Suprapubic skin (tissue), 4 donors: ENCODE measurements at regions not wholly inside any gene's neighbourhood (a gene's known extent, or its start where the extent isn't known, plus 50 kb on each side); places are given as distances from the start of the nearest gene placed in this dataset.
"Not testable (repeated sequence)": the region's sequence is repeated elsewhere in the genome, so short reads cannot be mapped to it uniquely, and the experiment has no call there.

Experiments
- DNase-seq, 2 donors: peaks; one replicate each; pipeline ENCODE4 v3.0.0-alpha.2; 2019; ENCODE audit warnings: low spot score in 2 of 2
- H3K27ac ChIP-seq: fragments of 200-600 bp; sonication (generic); one replicate; pipeline ENCODE4 v1.5.1; 2019
- H3K27me3 ChIP-seq: fragments of 200-600 bp; sonication (generic); one replicate; pipeline ENCODE4 v1.5.1; 2019
- H3K36me3 ChIP-seq: fragments of 200-600 bp; sonication (generic); one replicate; pipeline ENCODE4 v1.5.1; 2019
- H3K4me1 ChIP-seq: fragments of 200-600 bp; sonication (generic); one replicate; pipeline ENCODE4 v1.5.1; 2019
- H3K4me3 ChIP-seq: fragments of 200-600 bp; sonication (generic); one replicate; pipeline ENCODE4 v1.5.1; 2019; ENCODE audit warnings: mild to moderate bottlenecking
- H3K9me3 ChIP-seq: fragments of 200-600 bp; sonication (generic); one replicate; pipeline ENCODE4 v1.5.1; 2019
- EP300 ChIP-seq: sonication (generic); formaldehyde crosslinking; IDR thresholded peaks from one replicate; pipeline ENCODE4 v1.6.1; 2017; ENCODE audit warnings: antibody characterized with exemption
- POLR2A ChIP-seq, 2 donors: fragments of 450-650 bp; IDR thresholded peaks; one replicate each; pipeline ENCODE4 v1.6.1; 2017; ENCODE audit warnings: antibody characterized with exemption in 2 of 2, mild to moderate bottlenecking in 2 of 2, moderate library complexity in 2 of 2
- POLR2AphosphoS5 ChIP-seq, 3 donors: sonication (generic); formaldehyde crosslinking; IDR thresholded peaks; one replicate each; pipeline ENCODE4 v1.6.1; 2017; ENCODE audit warnings: antibody characterized with exemption in 3 of 3
- WGBS: methylation state at CpG from one replicate; pipeline ENCODE4 v1.1.5; 2018; 5-methylcytosine and 5-hydroxymethylcytosine counted together
- TF ChIP-seq, protein P1 (sequence below), 2 donors: fragments of 200-600 bp in 1 of 2; fragments of 450-650 bp in 1 of 2; sonication (generic) in 1 of 2; IDR thresholded peaks; one replicate each; pipeline ENCODE4 v1.5.1; 2016 to 2019; ENCODE audit warnings: antibody characterized with exemption in 2 of 2, mild to moderate bottlenecking in 1 of 2, moderate library complexity in 1 of 2

DNA sequence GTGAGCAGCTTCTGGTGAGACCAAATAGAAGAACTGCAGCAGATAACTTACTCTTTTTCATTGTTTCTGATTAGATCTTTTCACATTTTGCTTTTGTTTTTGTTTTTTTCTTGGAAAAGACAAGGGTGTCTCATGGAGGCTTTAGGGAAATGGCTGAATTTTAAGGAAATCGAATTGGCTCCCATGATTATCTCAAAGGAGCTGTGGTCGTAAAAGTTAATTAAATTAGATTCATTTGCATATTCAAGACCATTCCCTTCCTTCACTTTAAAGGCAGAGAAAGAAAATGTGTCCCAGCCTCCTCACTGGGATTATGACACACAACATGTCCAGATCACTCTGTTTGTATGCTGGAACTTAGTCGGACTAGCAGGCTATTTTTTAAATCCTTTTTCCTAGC lies 106.4 kb upstream of the MDM1 start:
- Histone ChIP-seq H3K4me1 (no peaks in the 10 kb centered on the region), H3K27ac (no peak overlapping the region), H3K4me3 (no peak overlapping the region), H3K9me3 (no peaks in the 10 kb centered on the region), H3K27me3 (no peaks in the 10 kb centered on the region), H3K36me3 (no peaks in the 10 kb centered on the region)
- no peak for DNase-seq
- 78% methylated on average over 3 of the region's 3 CpGs for WGBS
- no peak for TF ChIP-seq EP300
- no peak for TF ChIP-seq POLR2AphosphoS5 (IDR thresholded peaks at IDR 0.05)
- TF ChIP-seq, protein P1, sequence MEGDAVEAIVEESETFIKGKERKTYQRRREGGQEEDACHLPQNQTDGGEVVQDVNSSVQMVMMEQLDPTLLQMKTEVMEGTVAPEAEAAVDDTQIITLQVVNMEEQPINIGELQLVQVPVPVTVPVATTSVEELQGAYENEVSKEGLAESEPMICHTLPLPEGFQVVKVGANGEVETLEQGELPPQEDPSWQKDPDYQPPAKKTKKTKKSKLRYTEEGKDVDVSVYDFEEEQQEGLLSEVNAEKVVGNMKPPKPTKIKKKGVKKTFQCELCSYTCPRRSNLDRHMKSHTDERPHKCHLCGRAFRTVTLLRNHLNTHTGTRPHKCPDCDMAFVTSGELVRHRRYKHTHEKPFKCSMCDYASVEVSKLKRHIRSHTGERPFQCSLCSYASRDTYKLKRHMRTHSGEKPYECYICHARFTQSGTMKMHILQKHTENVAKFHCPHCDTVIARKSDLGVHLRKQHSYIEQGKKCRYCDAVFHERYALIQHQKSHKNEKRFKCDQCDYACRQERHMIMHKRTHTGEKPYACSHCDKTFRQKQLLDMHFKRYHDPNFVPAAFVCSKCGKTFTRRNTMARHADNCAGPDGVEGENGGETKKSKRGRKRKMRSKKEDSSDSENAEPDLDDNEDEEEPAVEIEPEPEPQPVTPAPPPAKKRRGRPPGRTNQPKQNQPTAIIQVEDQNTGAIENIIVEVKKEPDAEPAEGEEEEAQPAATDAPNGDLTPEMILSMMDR (IDR thresholded peaks at IDR 0.05) = no peak
- TF ChIP-seq POLR2A (IDR thresholded peaks at IDR 0.05) = no peak

- Histone ChIP-seq H3K4me3 (no peak overlapping the region), H3K27me3 (no peaks in the 10 kb centered on the region), H3K9me3 (no peaks in the 10 kb centered on the region), H3K4me1 (no peaks in the 10 kb centered on the region), H3K27ac (no peak overlapping the region), H3K36me3 (no peaks in the 10 kb centered on the region)
- WGBS = 88% methylated on average over 4 of the region's 4 CpGs
- TF ChIP-seq POLR2A (IDR thresholded peaks at IDR 0.05) (no peak), POLR2AphosphoS5 (IDR thresholded peaks at IDR 0.05) (no peak), EP300 (no peak)
- TF ChIP-seq, protein P1 (IDR thresholded peaks at IDR 0.05) = no peak
- no peak for DNase-seq
Observed at GRCh38 chr12:68439368-68440045, 107.3 kb upstream of the MDM1 start.

DNA sequence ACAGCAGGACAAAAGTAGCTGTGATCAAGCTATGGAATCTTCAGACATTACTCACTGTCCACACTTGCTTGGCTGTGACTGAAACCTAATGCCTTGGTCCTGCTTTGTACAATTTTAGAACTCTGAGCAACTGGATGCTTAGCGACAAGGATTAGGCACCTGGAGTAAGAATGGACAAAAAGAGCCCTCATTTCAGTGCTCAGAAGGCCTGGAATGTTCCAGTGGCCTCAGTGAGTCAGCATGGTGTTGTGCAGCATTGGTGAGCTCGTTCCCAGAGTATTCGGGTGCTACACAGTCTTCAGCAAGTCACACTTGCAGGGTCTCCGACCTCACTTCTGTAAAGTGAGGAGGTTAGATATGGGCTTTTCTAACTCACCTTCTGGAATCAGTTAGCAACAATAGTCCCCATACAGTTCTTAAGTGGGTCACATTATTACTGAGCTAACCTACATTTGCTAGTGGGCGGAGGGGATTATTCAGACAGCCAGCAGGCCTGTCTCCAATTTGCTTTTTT lies 108.0 kb upstream of the MDM1 start:
- TF ChIP-seq EP300 (no peak), POLR2AphosphoS5 (IDR thresholded peaks at IDR 0.05) (no peak), POLR2A (IDR thresholded peaks at IDR 0.05) (no peak)
- TF ChIP-seq, protein P1 (IDR thresholded peaks at IDR 0.05) = no peak
- Histone ChIP-seq H3K9me3 (no peaks in the 10 kb centered on the region), H3K36me3 (no peaks in the 10 kb centered on the region), H3K4me1 (no peaks in the 10 kb centered on the region), H3K4me3 (no peak overlapping the region), H3K27me3 (no peaks in the 10 kb centered on the region), H3K27ac (no peak overlapping the region)
- WGBS = 72% methylated on average over 5 of the region's 5 CpGs
- DNase-seq = no peak

DNA sequence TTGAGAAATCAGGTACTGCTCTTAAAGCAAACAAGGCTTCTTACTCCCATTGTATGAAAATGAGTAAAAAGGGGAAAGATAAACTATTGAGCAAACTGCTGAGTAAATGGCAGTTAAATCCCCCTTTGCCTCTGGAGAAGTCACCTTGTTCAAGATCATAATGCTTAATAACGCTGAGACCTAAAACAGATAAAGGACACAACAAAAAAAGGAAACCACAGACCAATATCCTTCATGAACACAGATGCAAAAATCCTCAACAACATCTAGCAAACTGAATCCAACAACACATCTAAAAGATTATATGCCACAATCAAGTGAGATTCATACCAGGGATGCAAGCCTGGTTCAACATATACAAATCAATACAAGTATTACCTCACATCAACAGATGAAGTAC lies 109.0 kb upstream of the MDM1 start:
- Histone ChIP-seq H3K27ac (no peak overlapping the region), H3K27me3 (no peaks in the 10 kb centered on the region), H3K9me3 (no peaks in the 10 kb centered on the region), H3K36me3 (no peaks in the 10 kb centered on the region), H3K4me1 (no peaks in the 10 kb centered on the region), H3K4me3 (no peak overlapping the region)
- DNase-seq = no peak
- TF ChIP-seq, protein P1 (IDR thresholded peaks at IDR 0.05) = no peak
- no peak for TF ChIP-seq EP300
- 76% methylated on average over 1 of the region's 1 CpG for WGBS

GRCh38 chr12:68442353-68442972 lies 110.3 kb upstream of the MDM1 start:
- H3K4me1 ChIP-seq, H3K27me3 ChIP-seq, H3K36me3 ChIP-seq, H3K27ac ChIP-seq, H3K9me3 ChIP-seq, H3K4me3 ChIP-seq, DNase-seq: not testable (repeated sequence)
- 90% methylated on average over 3 of the region's 3 CpGs for WGBS

- WGBS = 90% methylated on average over 2 of the region's 2 CpGs
- not testable (repeated sequence) for H3K27me3 ChIP-seq, H3K27ac ChIP-seq, H3K4me3 ChIP-seq, DNase-seq, H3K4me1 ChIP-seq, H3K9me3 ChIP-seq, H3K36me3 ChIP-seq
Observed at GRCh38 chr12:68443695-68444094, 111.5 kb upstream of the MDM1 start.
